IMR-90 (cell line): ENCODE measurements at regions not wholly inside any gene's neighbourhood (a gene's known extent, or its start where the extent isn't known, plus 50 kb on each side); places are given as distances from the start of the nearest gene placed in this dataset.

Source experiments
- ATAC-seq: fragments of 200-7000 bp; cut with Tn5 transposase; 2 replicates; pipeline ENCODE4 v1.9.1; 2020; ENCODE audit warnings: low read depth, mild to moderate bottlenecking, moderate library complexity
- BruUV-seq: library from RNA; stranded (reverse); fragments of 400-500 nt; replicated peaks from 2 replicates; lab custom pipeline; 2021; lab: Mats Ljungman, UMichigan
- CTCF ChIA-PET: fragments of 300-600 bp; formaldehyde crosslinking; extraction: SDS; loops from one replicate; lab custom pipeline; 2021; ENCODE audit warnings: antibody characterized with exemption; lab: Yijun Ruan, JAX
- POLR2A ChIA-PET: fragments of 300-600 bp; sonication (Branson Sonifier 250); formaldehyde crosslinking; loops from one replicate; lab custom pipeline; 2022; ENCODE audit warnings: antibody characterized with exemption; ENCODE audit not compliant: unreplicated experiment; lab: Charles Lee
- DNase-seq: peaks from one replicate; pipeline ENCODE4 v3.0.0; 2013
- H2AFZ ChIP-seq: replicated peaks from 2 replicates; pipeline ENCODE3; 2013; ENCODE audit warnings: low read length, mild to moderate bottlenecking; ENCODE audit not compliant: poor library complexity
- H2AK5ac ChIP-seq: 2 replicates; pipeline ENCODE4 v1.6.1; 2013; ENCODE audit warnings: low read depth, low read length, inconsistent platforms
- H2AK9ac ChIP-seq: replicated peaks from 2 replicates; pipeline ENCODE3; 2013; ENCODE audit warnings: mild to moderate bottlenecking, low read depth, low read length, moderate library complexity; ENCODE audit not compliant: poor library complexity
- H2BK120ac ChIP-seq: 2 replicates; pipeline ENCODE4 v1.6.1; 2013; ENCODE audit warnings: low read depth, low read length, inconsistent platforms
- H2BK15ac ChIP-seq: 3 replicates; pipeline ENCODE4 v1.6.1; 2013; ENCODE audit warnings: low read depth, low read length, inconsistent platforms
- H2BK20ac ChIP-seq: 2 replicates; pipeline ENCODE4 v1.6.1; 2013; ENCODE audit warnings: low read depth, mild to moderate bottlenecking, inconsistent platforms, low read length, moderate library complexity
- H2BK5ac ChIP-seq: 2 replicates; pipeline ENCODE4 v1.6.1; 2013; ENCODE audit warnings: mild to moderate bottlenecking, low read depth, low read length, inconsistent platforms; ENCODE audit not compliant: poor library complexity, severe bottlenecking
- H3K14ac ChIP-seq: replicated peaks from 2 replicates; pipeline ENCODE4 v1.6.1; 2013; ENCODE audit warnings: low read depth, low read length, inconsistent platforms
- H3K18ac ChIP-seq: 2 replicates; pipeline ENCODE4 v1.6.1; 2013; ENCODE audit warnings: low read depth, low read length, control low read depth
- H3K23ac ChIP-seq: 2 replicates; pipeline ENCODE4 v1.6.1; 2013; ENCODE audit warnings: low read depth, low read length, inconsistent platforms
- H3K27ac ChIP-seq: 2 replicates; pipeline ENCODE4 v1.5.1; 2013; ENCODE audit warnings: mild to moderate bottlenecking, control low read depth, low read length; ENCODE audit not compliant: insufficient read depth
- H3K27me3 ChIP-seq: 2 replicates; pipeline ENCODE4 v1.6.1; 2013; ENCODE audit warnings: low read length; ENCODE audit not compliant: control insufficient read depth, insufficient read depth
- H3K36me3 ChIP-seq: 2 replicates; pipeline ENCODE4 v1.6.1; 2013; ENCODE audit warnings: low read length, mixed read lengths; ENCODE audit not compliant: control insufficient read depth, insufficient read depth
- H3K4ac ChIP-seq: 2 replicates; pipeline ENCODE4 v1.6.1; 2013; ENCODE audit warnings: low read depth, low read length, inconsistent platforms
- H3K4me1 ChIP-seq: 2 replicates; pipeline ENCODE4 v1.6.1; 2013; ENCODE audit warnings: low read length, mixed read lengths; ENCODE audit not compliant: control insufficient read depth, insufficient read depth
- H3K4me2 ChIP-seq: 2 replicates; pipeline ENCODE4 v1.6.1; 2013; ENCODE audit warnings: low read depth, mild to moderate bottlenecking, control low read depth, low read length, moderate library complexity
- H3K4me3 ChIP-seq: 2 replicates; pipeline ENCODE4 v1.5.1; 2013; ENCODE audit warnings: low read depth, mild to moderate bottlenecking, control low read depth, low read length, moderate library complexity; ENCODE audit not compliant: insufficient read depth
- H3K56ac ChIP-seq: 2 replicates; pipeline ENCODE4 v1.6.1; 2013; ENCODE audit warnings: low read length, inconsistent platforms; ENCODE audit not compliant: insufficient read depth; ENCODE audit errors: extremely low read depth
- H3K79me1 ChIP-seq, 2 experiments: 2 replicates each; pipeline ENCODE4 v1.6.1; 2013; ENCODE audit warnings: low read length in 2 of 2, inconsistent platforms in 1 of 2, low read depth in 1 of 2
- H3K9ac ChIP-seq: 2 replicates; pipeline ENCODE4 v1.6.1; 2013; ENCODE audit warnings: low read depth, low read length, control low read depth
- H3K9me1 ChIP-seq: 2 replicates; pipeline ENCODE4 v1.6.1; 2013; ENCODE audit warnings: low read length, inconsistent platforms; ENCODE audit not compliant: insufficient read depth
- H3K9me3 ChIP-seq: 2 replicates; pipeline ENCODE4 v1.6.1; 2013; ENCODE audit warnings: low read length; ENCODE audit not compliant: control insufficient read depth, insufficient read depth
- H4K20me1 ChIP-seq: 2 replicates; pipeline ENCODE4 v1.6.1; 2013; ENCODE audit warnings: low read length, inconsistent platforms; ENCODE audit not compliant: insufficient read depth
- H4K5ac ChIP-seq: 2 replicates; pipeline ENCODE4 v1.6.1; 2013; ENCODE audit warnings: mild to moderate bottlenecking, low read depth, low read length, control low read depth
- H4K8ac ChIP-seq, 2 experiments: 2 replicates each; pipeline ENCODE4 v1.6.1; 2013; ENCODE audit warnings: low read depth in 2 of 2, low read length in 2 of 2, control low read depth in 1 of 2, inconsistent platforms in 1 of 2
- H4K91ac ChIP-seq: 2 replicates; pipeline ENCODE4 v1.6.1; 2013; ENCODE audit warnings: low read depth, low read length, inconsistent platforms; ENCODE audit not compliant: insufficient read depth
- BHLHE40 ChIP-seq: fragments of 150-350 bp; IDR thresholded peaks from 2 replicates; pipeline ENCODE4 v1.6.1; 2016; ENCODE audit warnings: mild to moderate bottlenecking, low read depth, low read length
- CEBPB ChIP-seq: IDR thresholded peaks from 2 replicates; pipeline ENCODE4 v1.6.1; 2012; ENCODE audit warnings: low read depth, low read length, improper control_type of control experiment
- CHD1 ChIP-seq: IDR thresholded peaks from 2 replicates; pipeline ENCODE4 v1.6.1; 2012; ENCODE audit warnings: low read depth, low read length, improper control_type of control experiment
- FOS ChIP-seq: fragments of 150-350 bp; IDR thresholded peaks from 2 replicates; pipeline ENCODE4 v1.6.1; 2016; ENCODE audit warnings: low read depth, low read length
- MAFK ChIP-seq: IDR thresholded peaks from 2 replicates; pipeline ENCODE4 v1.6.1; 2012; ENCODE audit warnings: low read depth, low read length, improper control_type of control experiment
- MXI1 ChIP-seq: IDR thresholded peaks from 2 replicates; pipeline ENCODE4 v1.6.1; 2012; ENCODE audit warnings: low read depth, mild to moderate bottlenecking, low read length, moderate library complexity, borderline replicate concordance
- NFE2L2 ChIP-seq: fragments of 150-350 bp; IDR thresholded peaks from 2 replicates; pipeline ENCODE4 v1.6.1; 2016; ENCODE audit warnings: low read depth, mild to moderate bottlenecking, low read length
- POLR2A ChIP-seq: IDR thresholded peaks from 2 replicates; pipeline ENCODE4 v1.6.1; 2012; ENCODE audit warnings: mild to moderate bottlenecking, low read depth, low read length
- RCOR1 ChIP-seq: IDR thresholded peaks from 2 replicates; pipeline ENCODE4 v1.6.1; 2012; ENCODE audit warnings: mild to moderate bottlenecking, low read length, improper control_type of control experiment; ENCODE audit not compliant: insufficient replicate concordance
- RFX5 ChIP-seq: IDR thresholded peaks from 2 replicates; pipeline ENCODE4 v1.8.0; 2012; ENCODE audit warnings: low read depth, mild to moderate bottlenecking, low read length, moderate library complexity
- SMC3 ChIP-seq: fragments of 150-350 bp; IDR thresholded peaks from 2 replicates; pipeline ENCODE4 v1.6.1; 2016; ENCODE audit warnings: low read depth, mild to moderate bottlenecking, antibody characterized with exemption, low read length, moderate library complexity
- USF2 ChIP-seq: fragments of 150-350 bp; IDR thresholded peaks from 2 replicates; pipeline ENCODE4 v1.6.1; 2017; ENCODE audit warnings: mild to moderate bottlenecking, antibody characterized with exemption, low read length, low read depth
- WGBS, 2 experiments: methylation state at CpG; one replicate each; pipeline versions ENCODE4 v1.1.5 to v1.1.7; 2013; ENCODE audit warnings: missing lambda C conversion rate in 2 of 2; ENCODE audit not compliant: insufficient read length in 1 of 2; ENCODE audit errors: extremely low coverage in 2 of 2; 5-methylcytosine and 5-hydroxymethylcytosine counted together
- dilution Hi-C: fragments of 300-500 bp; cut with HindIII; formaldehyde crosslinking; loops from one replicate; pipeline ENCODE4 v1.14.3; 2018; ENCODE audit warnings: low sequenced_read_pairs; ENCODE audit not compliant: unreplicated experiment
- in situ Hi-C: fragments of 300-500 bp; cut with MboI; formaldehyde crosslinking; loops from 3 replicates; pipeline ENCODE4 v1.14.3; 2019; ENCODE audit warnings: low sequenced_read_pairs, inconsistent platforms, mixed read lengths
- intact Hi-C: fragments of 100-400 bp; cut with micrococcal nuclease; formaldehyde crosslinking; loops from 2 replicates; pipeline ENCODE4 v1.10.0; 2022
- TF ChIP-seq, protein P1 (sequence below): fragments of 150-350 bp; IDR thresholded peaks from 2 replicates; pipeline ENCODE4 v1.6.1; 2016; ENCODE audit warnings: low read depth, mild to moderate bottlenecking, low read length, moderate library complexity, borderline replicate concordance

DNA sequence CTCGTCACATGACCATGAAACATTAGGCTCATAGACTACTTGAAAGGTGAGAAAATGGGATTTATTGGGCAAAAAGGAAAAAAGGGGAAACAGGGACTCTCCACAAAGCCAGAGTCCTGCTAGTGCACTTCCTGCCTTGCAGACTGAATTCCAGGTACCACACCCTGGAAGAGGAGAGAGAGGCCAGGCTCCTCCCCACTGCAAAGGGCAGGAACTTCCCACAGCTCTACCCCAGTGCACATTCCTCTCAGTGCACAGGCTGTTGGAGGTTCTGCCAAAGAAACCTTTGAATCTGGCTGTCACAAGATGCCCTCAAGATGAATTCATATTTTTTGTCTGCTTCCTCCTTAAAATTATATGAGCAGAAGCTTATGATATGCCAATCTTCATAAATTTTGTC, 920.4 kb upstream of the GJE1 start:
- Histone ChIP-seq H2BK15ac (no peak overlapping the region), H3K27me3 (no peaks in the 10 kb centered on the region), H3K4me1 (no peaks in the 10 kb centered on the region; the same call in 1 of the 2 replicates), H3K79me1 (no peaks in the 10 kb centered on the region), H3K4me3 (no peak overlapping the region), H2BK5ac (no peak overlapping the region), H3K9me1 (no peaks in the 10 kb centered on the region), H2BK120ac (no peak overlapping the region), H3K4me2 (no peak overlapping the region), H3K9ac (no peak overlapping the region), H3K23ac (no peak overlapping the region), H3K14ac (no peak overlapping the region), H3K9me3 (no peaks in the 10 kb centered on the region), H2AFZ (peak overlapping the region; percentile 56), H3K4ac (no peak overlapping the region), H3K36me3 (no peaks in the 10 kb centered on the region), H4K20me1 (no peaks in the 10 kb centered on the region), H2AK9ac (no peak overlapping the region), H3K56ac (no peak overlapping the region), H4K8ac (no peak overlapping the region), H3K27ac (no peak overlapping the region), H3K18ac (no peak overlapping the region), H2BK20ac (no peak overlapping the region), H4K5ac (no peak overlapping the region), H4K91ac (no peak overlapping the region; the same call in 1 of the 2 replicates), H2AK5ac (no peak overlapping the region)
- in situ Hi-C loops, result no loop called here
- dilution Hi-C loops, result no loop called here
- intact Hi-C loops, result no loop called here
- no CpG with 5 or more reads among the region's 1 CpG for WGBS, 2 experiments
- DNase-seq (no peak), ATAC-seq (no peak)
- CTCF ChIA-PET, result no interaction called here
- no TSS peak for BruUV-seq
- no peak for TF ChIP-seq CHD1
- TF ChIP-seq USF2, result no peak
- TF ChIP-seq POLR2A, result no peak
- TF ChIP-seq BHLHE40, result no peak
- TF ChIP-seq, protein P1, sequence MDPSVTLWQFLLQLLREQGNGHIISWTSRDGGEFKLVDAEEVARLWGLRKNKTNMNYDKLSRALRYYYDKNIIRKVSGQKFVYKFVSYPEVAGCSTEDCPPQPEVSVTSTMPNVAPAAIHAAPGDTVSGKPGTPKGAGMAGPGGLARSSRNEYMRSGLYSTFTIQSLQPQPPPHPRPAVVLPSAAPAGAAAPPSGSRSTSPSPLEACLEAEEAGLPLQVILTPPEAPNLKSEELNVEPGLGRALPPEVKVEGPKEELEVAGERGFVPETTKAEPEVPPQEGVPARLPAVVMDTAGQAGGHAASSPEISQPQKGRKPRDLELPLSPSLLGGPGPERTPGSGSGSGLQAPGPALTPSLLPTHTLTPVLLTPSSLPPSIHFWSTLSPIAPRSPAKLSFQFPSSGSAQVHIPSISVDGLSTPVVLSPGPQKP, result no peak
- TF ChIP-seq FOS, result no peak
- no peak for TF ChIP-seq RFX5
- TF ChIP-seq RCOR1, result no peak
- no peak for TF ChIP-seq MAFK
- TF ChIP-seq NFE2L2, result no peak
- no peak for TF ChIP-seq SMC3
- TF ChIP-seq CEBPB, result no peak
- no peak for TF ChIP-seq MXI1
- POLR2A ChIA-PET, result no interaction called here
